ENCODE measurements at regions not wholly inside any gene's neighbourhood (a gene's known extent, or its start where the extent isn't known, plus 50 kb on each side); places are given as distances from the start of the nearest gene placed in this dataset.

DNA sequence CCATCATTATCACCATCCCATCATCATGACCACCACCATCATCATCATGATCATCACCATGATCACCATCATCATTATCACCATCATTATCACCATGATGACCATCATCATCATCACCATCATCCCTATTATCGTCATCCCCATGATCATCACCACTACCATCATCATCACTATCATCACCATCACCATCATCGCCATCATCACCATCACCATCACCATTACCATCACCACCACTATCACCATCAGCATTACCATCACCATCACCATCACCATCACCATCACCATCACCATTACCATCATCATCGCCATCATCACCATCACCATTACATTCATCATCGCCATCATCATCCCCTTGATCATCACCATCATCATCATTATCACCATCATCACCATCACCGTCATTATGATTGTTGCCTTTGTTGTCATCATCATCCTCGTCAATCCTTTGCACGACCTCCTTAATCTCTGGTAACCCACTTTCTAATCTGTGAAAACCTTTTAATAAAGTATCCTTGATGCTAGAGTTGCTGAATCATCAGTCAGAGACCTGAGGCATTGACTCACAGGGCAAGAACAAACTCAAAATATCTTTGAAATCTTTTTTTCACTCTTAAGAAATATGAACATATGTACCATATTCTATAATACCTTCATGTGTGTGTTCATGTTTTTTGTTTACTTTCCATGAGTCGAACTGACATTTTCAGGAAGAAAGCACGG is 116.3 kb upstream of the FOXF1 start:
- Histone ChIP-seq H4K20me1 (replicated peaks; ENCODE audit: control insufficient read depth, extremely low read depth, insufficient read depth, low read length) (no peaks in the 10 kb centered on the region), H3K4me1 (ENCODE audit: control insufficient read depth, extremely low read depth, insufficient read depth, low read length) (peaks cover 69% of the 10 kb centered on the region), H3K79me2 (ENCODE audit: control insufficient read depth, insufficient read depth, low read length) (no peaks in the 10 kb centered on the region), H3K27me3 (ENCODE audit: control insufficient read depth in 2 of 2, insufficient read depth in 2 of 2, low read length in 2 of 2) (no peaks in the 10 kb centered on the region), H3K9me3 (replicated peaks; ENCODE audit: control insufficient read depth, insufficient read depth, low read length) (no peaks in the 10 kb centered on the region), H2AFZ (ENCODE audit: low read depth, low read length) (no peak overlapping the region), H3K4me2 (ENCODE audit: insufficient read depth, low read length) (no peak overlapping the region), H3K9me1 (replicated peaks; ENCODE audit: control insufficient read depth, extremely low read depth, insufficient read depth, low read length) (no peaks in the 10 kb centered on the region), H3K4me3 (replicated peaks in 1 of 3; ENCODE audit: insufficient read depth in 1 of 3, low read depth in 1 of 3, low read length in 3 of 3) (no peak overlapping the region), H3K9ac (replicated peaks; ENCODE audit: extremely low read depth, insufficient read depth, low read length) (no peak overlapping the region), H3K27ac (ENCODE audit: insufficient read depth, low read depth, low read length) (no peak overlapping the region), H3K36me3 (ENCODE audit: control insufficient read depth in 2 of 2, extremely low read depth in 1 of 2, insufficient read depth in 2 of 2, low read length in 2 of 2) (no peaks in the 10 kb centered on the region)
- ChIA-PET CTCF (interaction anchor here (1.3 kb wide), 1 partner anchor 15 kb away, joined by 3 read pairs; no protein-coding TSS in a partner anchor), POLR2A (no interaction called here)
- TF ChIP-seq GATA2 (IDR thresholded peaks at IDR 0.05; ENCODE audit: insufficient read depth, insufficient read length, low read depth, low read length) (no peak), POLR2A (IDR thresholded peaks at IDR 0.05; ENCODE audit: low read depth, low read length) (no peak), MAX (IDR thresholded peaks at IDR 0.05; ENCODE audit: insufficient read depth, insufficient read length) (no peak), CTCF (IDR thresholded peaks at IDR 0.05; ENCODE audit: extremely low read depth in 1 of 2, insufficient read depth in 1 of 2, low read depth in 1 of 2, low read length in 2 of 2) (no peak), EZH2 (IDR thresholded peaks at IDR 0.05; ENCODE audit: borderline replicate concordance, low read depth, low read length, severe bottlenecking) (no peak), FOS (IDR thresholded peaks at IDR 0.05; ENCODE audit: borderline replicate concordance, insufficient read depth, low read length) (no peak), MYC (IDR thresholded peaks at IDR 0.05; ENCODE audit: low read depth, low read length) (no peak), JUN (IDR thresholded peaks at IDR 0.05; ENCODE audit: borderline replicate concordance, insufficient read depth, insufficient read length, low read depth) (no peak), POLR2AphosphoS5 (IDR thresholded peaks at IDR 0.05; ENCODE audit: insufficient read depth, low read depth, low read length) (no peak)
- BruUV-seq (replicated peaks): no TSS peak
- DNase-seq (ENCODE audit: low read depth, low spot score): no peak
- dilution Hi-C loops (cut with MboI; ENCODE audit: extremely low pct_ligation_motif_present, low sequenced_read_pairs): no loop called here
- intact Hi-C loops (cut with micrococcal nuclease): no loop called here
- FAIRE-seq: no peak

All from endothelial cell of umbilical vein (primary cell).